Iris pigment epithelial cell (primary cell): ENCODE measurements at regions not wholly inside any gene's neighbourhood (a gene's known extent, or its start where the extent isn't known, plus 50 kb on each side); places are given as distances from the start of the nearest gene placed in this dataset.

Experiments
- DNase-seq: peaks from one replicate; pipeline ENCODE4 v3.0.0-alpha.2; 2011; ENCODE audit warnings: low read depth

- DNase-seq: no peak
Measured at GRCh38 chr13:44098559-44098958, 218.9 kb downstream of the LACC1 start.

GRCh38 chr13:44101347-44102083 is 221.8 kb downstream of the LACC1 start:
- DNase-seq: no peak

GRCh38 chr13:44103429-44104196 is 223.9 kb downstream of the LACC1 start:
- DNase-seq: no peak

GRCh38 chr13:44104197-44104490 is 224.4 kb downstream of the LACC1 start:
- DNase-seq: no peak

GRCh38 chr13:44104969-44105368 is 225.3 kb downstream of the LACC1 start:
- DNase-seq: no peak

GRCh38 chr13:44106266-44107152 is 226.8 kb downstream of the LACC1 start:
- DNase-seq: no peak

- DNase-seq: no peak
Measured at GRCh38 chr13:44107357-44108121, 227.8 kb downstream of the LACC1 start.

- no peak for DNase-seq
Measured at GRCh38 chr13:44108331-44108858, 228.7 kb downstream of the LACC1 start.

- no peak for DNase-seq
Measured at GRCh38 chr13:44110091-44110621, 230.5 kb downstream of the LACC1 start.

- DNase-seq: no peak
Measured at GRCh38 chr13:44111701-44112100, 232.0 kb downstream of the LACC1 start.

GRCh38 chr13:44112700-44113329 is 233.1 kb downstream of the LACC1 start:
- no peak for DNase-seq

- peak; percentile 26 for DNase-seq
Measured at GRCh38 chr13:44116562-44117332, 237.0 kb downstream of the LACC1 start.

GRCh38 chr13:44117351-44117750 is 237.6 kb downstream of the LACC1 start:
- peak; percentile 61 for DNase-seq

GRCh38 chr13:44117816-44118215 is 238.1 kb downstream of the LACC1 start:
- DNase-seq: no peak

GRCh38 chr13:44118881-44119280 is 239.2 kb downstream of the LACC1 start:
- DNase-seq: no peak

- no peak for DNase-seq
Measured at GRCh38 chr13:44120043-44120442, 240.3 kb downstream of the LACC1 start.

GRCh38 chr13:44120849-44121755 is 241.4 kb downstream of the LACC1 start:
- DNase-seq: no peak

- no peak for DNase-seq
Measured at GRCh38 chr13:44124352-44124751, 244.6 kb downstream of the LACC1 start.

GRCh38 chr13:44125943-44126469 is 246.3 kb downstream of the LACC1 start:
- no peak for DNase-seq
